Heart left ventricle (tissue), 16 donors: ENCODE measurements at regions not wholly inside any gene's neighbourhood (a gene's known extent, or its start where the extent isn't known, plus 50 kb on each side); places are given as distances from the start of the nearest gene placed in this dataset.
"Not testable (repeated sequence)": the region's sequence is repeated elsewhere in the genome, so short reads cannot be mapped to it uniquely, and the experiment has no call there.

ENCODE experiments used
- ATAC-seq, 4 donors: fragments of 200-7000 bp; cut with Tn5 transposase; one replicate each; pipeline ENCODE4 v1.9.1; 2020 to 2022; ENCODE audit warnings: moderate library complexity in 4 of 4, mild to moderate bottlenecking in 3 of 4, moderate number of reproducible peaks in 1 of 4
- DNase-seq, 5 donors: peaks; one replicate each; pipeline ENCODE4 v3.0.0-alpha.2; 2020
- H3K27ac ChIP-seq, 12 donors: fragments of 200-600 bp; sonication (generic) in 4 of 12; one replicate each; pipeline versions ENCODE4 v1.5.0 to v1.8.0; 2016 to 2022; ENCODE audit warnings: mild to moderate bottlenecking in 2 of 12
- H3K27me3 ChIP-seq, 9 donors: fragments of 200-600 bp; sonication (generic) in 2 of 9; one replicate each; pipeline versions ENCODE4 v1.5.1 to v1.8.0; 2016 to 2022; ENCODE audit warnings: mild to moderate bottlenecking in 3 of 9
- H3K36me3 ChIP-seq, 9 donors: fragments of 200-600 bp; sonication (generic) in 2 of 9; one replicate each; pipeline versions ENCODE4 v1.5.0 to v1.8.0; 2018 to 2022; ENCODE audit warnings: mild to moderate bottlenecking in 2 of 9
- H3K4me1 ChIP-seq, 12 donors: fragments of 200-600 bp; sonication (generic) in 4 of 12; one replicate each; pipeline versions ENCODE4 v1.5.0 to v1.8.0; 2016 to 2022; ENCODE audit warnings: mild to moderate bottlenecking in 3 of 12
- H3K4me3 ChIP-seq, 12 donors: fragments of 200-600 bp; sonication (generic) in 4 of 12; one replicate each; pipeline versions ENCODE4 v1.5.0 to v1.8.0; 2017 to 2022; ENCODE audit warnings: mild to moderate bottlenecking in 9 of 12, moderate library complexity in 4 of 12
- H3K9me3 ChIP-seq, 12 donors: fragments of 200-600 bp; sonication (generic) in 4 of 12; one replicate each; pipeline versions ENCODE4 v1.5.0 to v1.8.0; 2016 to 2022; ENCODE audit warnings: mild to moderate bottlenecking in 1 of 12
- CTCF ChIP-seq, 12 donors: fragments of 200-600 bp; sonication (generic) in 4 of 12; IDR thresholded peaks; one replicate each; pipeline versions ENCODE4 v1.5.0 to v1.8.0; 2018 to 2022; ENCODE audit warnings: antibody characterized with exemption in 12 of 12, mild to moderate bottlenecking in 5 of 12
- POLR2A ChIP-seq, 2 donors: fragments of 450-650 bp; IDR thresholded peaks; one replicate each; pipeline ENCODE4 v1.6.1; 2017; ENCODE audit warnings: antibody characterized with exemption in 2 of 2, mild to moderate bottlenecking in 2 of 2, moderate library complexity in 2 of 2
- WGBS, 4 donors: extraction: QIAGEN DNeasy Blood & Tissue Kit in 2 of 4; methylation state at CpG; one replicate each; pipeline versions ENCODE4 v1.1.5 to v1.1.7; 2013 to 2018; 5-methylcytosine and 5-hydroxymethylcytosine counted together
- intact Hi-C, 10 donors: fragments of 100-400 bp; cut with DNase I; formaldehyde crosslinking; loops; one replicate each; pipeline versions ENCODE4 v1.11.1 to v1.14.2; 2022
- donor health status: ischemic (EF 13 %, LVEDD 7.1; RV severe dilation, severe dysfunction).
- donor health status: healthy with polysubstance abuse.
- donor health status: DM: no; HTN: yes; CAD: no.
- donor health status: DM: no; HTN: no; CAD: no.
- donor health status: ischemic (EF 25% LVEDD 6.9; RV normal size, moderate dysfunction).
- donor health status: ischemic (EF 25% LVEDD 5.7; RV mildly dilated, moderate dysfunction).
- donor health status: healthy.
- donor health status: DM: yes; HTN: yes; CAD: no.
- donor health status: ischemic (EF 35%, LVEDD 5.7; RV mildly dilated, moderate dysfunction).
- donor health status: nonischemic (EF 11% LVEDD 7.7; RV severe dilation, severe dysfunction).
- donor health status: DM: yes; HTN: yes; CAD: no.
- donor health status: PGD.
- donor health status: ischemic (EF 29% LVEDD 5.4; RV normal size, mild dysfunction).
- donor health status: nonischemic (EF 23%, LVEDD 6.1; RV moderate dilation, normal function).

- intact Hi-C loops = no loop called here
- Histone ChIP-seq H3K4me3 (no peak overlapping the region), H3K27me3 (no peaks in the 10 kb centered on the region), H3K27ac (no peak overlapping the region), H3K36me3 (no peaks in the 10 kb centered on the region), H3K4me1 (no peaks in the 10 kb centered on the region), H3K9me3 (peaks cover 0 to 16% (median 4%) of the 10 kb centered on the region in 12 donors)
- TF ChIP-seq POLR2A (IDR thresholded peaks at IDR 0.05) (no peak), CTCF (IDR thresholded peaks at IDR 0.05) (no peak)
- ATAC-seq (no peak), DNase-seq (no peak)
- WGBS, 4 donors = 44 to 51% (median 48%) methylated on average over 3 of the region's 3 CpGs
Measured at GRCh38 chr13:19085258-19085657, 96.4 kb downstream of the TUBA3C start.

- Histone ChIP-seq H3K4me3 (no peak overlapping the region), H3K4me1 (no peaks in the 10 kb centered on the region), H3K9me3 (peaks cover 0 to 26% (median 5%) of the 10 kb centered on the region in 12 donors), H3K27ac (no peak overlapping the region), H3K27me3 (no peaks in the 10 kb centered on the region), H3K36me3 (no peaks in the 10 kb centered on the region)
- DNase-seq (no peak), ATAC-seq (no peak)
- WGBS, 4 donors = 53 to 69% (median 67%) methylated on average over 3 of the region's 3 CpGs
- TF ChIP-seq POLR2A (IDR thresholded peaks at IDR 0.05) = no peak
- TF ChIP-seq CTCF (IDR thresholded peaks at IDR 0.05) = no peak
- intact Hi-C loops = no loop called here
Measured at GRCh38 chr13:19083340-19083739, 98.3 kb downstream of the TUBA3C start.

GRCh38 chr13:19075418-19075817, 106.2 kb downstream of the TUBA3C start:
- no peak for DNase-seq
- no peak overlapping the region for H3K27ac ChIP-seq

DNA sequence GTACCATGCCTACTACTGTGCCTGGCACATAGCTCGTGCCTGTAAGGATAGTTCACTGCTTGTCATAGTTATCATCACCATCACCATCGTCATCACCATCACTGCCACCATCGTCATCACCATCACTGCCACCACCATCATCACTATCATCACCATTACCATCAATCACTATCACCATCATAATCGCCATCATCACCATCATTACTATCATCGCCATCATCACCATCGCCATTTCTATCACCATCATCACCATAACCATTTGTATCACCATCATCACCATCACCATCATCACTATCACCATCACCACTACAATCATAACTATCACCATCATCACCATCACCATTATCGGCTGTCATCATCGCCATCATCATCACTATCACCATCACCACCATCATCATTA, 107.1 kb downstream of the TUBA3C start:
- H3K4me3 ChIP-seq = no peak overlapping the region
- ATAC-seq (no peak), DNase-seq (no peak)
- peaks cover 0 to 7% (median 0%) of the 10 kb centered on the region in 12 donors for H3K9me3 ChIP-seq
- no peaks in the 10 kb centered on the region for H3K27me3 ChIP-seq
- no peak overlapping the region for H3K27ac ChIP-seq
- WGBS, 4 donors = 80 to 84% (median 83%) methylated on average over 8 of the region's 8 CpGs
- no peaks in the 10 kb centered on the region for H3K4me1 ChIP-seq
- no peaks in the 10 kb centered on the region for H3K36me3 ChIP-seq
- intact Hi-C loops = no loop called here
- TF ChIP-seq CTCF (IDR thresholded peaks at IDR 0.05) = no peak
- TF ChIP-seq POLR2A (IDR thresholded peaks at IDR 0.05) = no peak

More at GRCh38 chr13:19075418-19075817, 106.2 kb downstream of the TUBA3C start:
- Histone ChIP-seq H3K27me3 (no peaks in the 10 kb centered on the region), H3K9me3 (peaks cover 0 to 11% (median 0%) of the 10 kb centered on the region in 12 donors), H3K4me1 (no peaks in the 10 kb centered on the region), H3K36me3 (no peaks in the 10 kb centered on the region), H3K4me3 (no peak overlapping the region)
- intact Hi-C loops = no loop called here
- 62 to 74% (median 68%) methylated on average over 7 of the region's 7 CpGs for WGBS, 4 donors
- ATAC-seq = no peak
- no peak for TF ChIP-seq POLR2A (IDR thresholded peaks at IDR 0.05)
- no peak for TF ChIP-seq CTCF (IDR thresholded peaks at IDR 0.05)

DNA sequence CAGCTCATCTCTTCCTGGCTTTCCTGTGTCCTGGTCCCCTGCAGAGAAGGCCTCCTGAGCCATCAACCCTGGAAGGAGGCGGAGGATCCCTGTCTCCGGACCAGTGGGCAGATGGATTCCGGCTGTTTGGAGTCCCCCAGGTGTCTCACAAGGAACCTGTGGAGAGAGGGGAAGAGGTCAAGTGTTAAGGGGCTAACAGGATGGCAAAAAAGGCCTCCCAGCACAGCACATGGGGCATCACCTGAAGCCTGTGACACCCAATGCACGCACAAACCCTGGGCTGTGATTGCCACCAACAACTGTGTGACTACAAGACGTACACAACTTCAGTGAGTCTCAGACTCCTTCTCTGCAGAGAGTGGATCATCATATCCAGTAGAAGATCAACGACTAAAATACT, 107.5 kb downstream of the TUBA3C start:
- ATAC-seq, intact Hi-C loops, H3K27me3 ChIP-seq, H3K27ac ChIP-seq, H3K36me3 ChIP-seq, H3K9me3 ChIP-seq, H3K4me3 ChIP-seq, DNase-seq, H3K4me1 ChIP-seq: not testable (repeated sequence)
- 61 to 73% (median 66%) methylated on average over 6 of the region's 6 CpGs for WGBS, 4 donors

GRCh38 chr13:19072956-19073706, 108.5 kb downstream of the TUBA3C start:
- WGBS, 4 donors = 71 to 78% (median 77%) methylated on average over 11 of the region's 11 CpGs
- not testable (repeated sequence) for H3K9me3 ChIP-seq, H3K36me3 ChIP-seq, DNase-seq, ATAC-seq, H3K27ac ChIP-seq, H3K4me1 ChIP-seq, H3K27me3 ChIP-seq, H3K4me3 ChIP-seq
- intact Hi-C loops = loop anchor here in 1 of 10 donors (2.0 kb wide), 1 partner anchor 16 kb away; no protein-coding TSS in a partner anchor
